ENCODE measurements at regions not wholly inside any gene's neighbourhood (a gene's known extent, or its start where the extent isn't known, plus 50 kb on each side); places are given as distances from the start of the nearest gene placed in this dataset.

DNA sequence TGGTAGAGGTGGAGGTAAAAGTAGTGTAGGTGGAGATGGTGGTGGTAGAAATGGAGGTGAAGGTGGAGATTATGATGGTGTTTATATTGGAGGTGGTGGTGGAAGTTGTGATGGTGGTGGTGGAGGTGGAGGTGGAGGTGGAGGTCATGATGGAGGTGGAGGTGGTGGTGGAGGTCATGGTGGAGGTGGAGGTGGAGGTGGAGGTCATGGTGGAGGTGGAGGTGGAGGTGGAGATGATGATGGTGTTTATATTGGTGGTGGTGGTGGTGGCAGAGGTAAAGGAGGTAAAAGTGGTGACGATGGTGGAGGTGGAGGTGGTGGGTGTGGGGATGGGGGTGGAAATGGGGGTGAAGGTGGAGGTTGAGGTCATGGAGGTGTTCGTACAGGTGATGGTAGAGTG, 107.8 kb downstream of the ASB7 start:
- H3K36me3 ChIP-seq (ENCODE audit: control insufficient read depth in 1 of 2, insufficient read depth in 2 of 2, low read length in 2 of 2), result no peaks in the 10 kb centered on the region; a peak in 1 of 4 replicates
- no peaks in the 10 kb centered on the region for H3K27me3 ChIP-seq (ENCODE audit: insufficient read depth, low read length)
- BruUV-seq (replicated peaks), result no TSS peak
- no peaks in the 10 kb centered on the region for H4K20me1 ChIP-seq (ENCODE audit: insufficient read depth)
- ChIA-PET CTCF (no interaction called here), POLR2A (no interaction called here), RAD21 (ENCODE audit: low non-redundant PET in 1 of 2, low total read pairs in 2 of 2, uncharacterized antibody in 2 of 2, unreplicated experiment in 2 of 2) (no interaction called here)
- no peaks in the 10 kb centered on the region for H3K9me2 ChIP-seq (ENCODE audit: insufficient read depth)
- no peak overlapping the region for H3K4me3 ChIP-seq (replicated peaks in 1 of 2; ENCODE audit: low read depth in 1 of 2, low read length in 2 of 2)
- H3K9ac ChIP-seq (ENCODE audit: low read length), result no peak overlapping the region
- no peak for DNase-seq (ENCODE audit: low read depth, low spot score)
- H3K4me1 ChIP-seq (ENCODE audit: control insufficient read depth in 1 of 2, insufficient read depth in 2 of 2, low read length in 2 of 2), result peaks cover 39 to 49% of the 10 kb centered on the region in 2 experiments
- no peak overlapping the region for H3K4me2 ChIP-seq (ENCODE audit: low read length)
- H2AFZ ChIP-seq (ENCODE audit: low read depth, low read length, poor library complexity, severe bottlenecking), result no peak overlapping the region
- no peaks in the 10 kb centered on the region for H3K79me2 ChIP-seq (ENCODE audit: insufficient read depth, low read length)
- H3K27ac ChIP-seq (ENCODE audit: low read depth, low read length), result no peak overlapping the region; the same call in 1 of the 2 replicates
- TF ChIP-seq POLR2A (IDR thresholded peaks at IDR 0.05; ENCODE audit: borderline replicate concordance, extremely low read depth, insufficient read depth, insufficient read length) (no peak), SRF (IDR thresholded peaks at IDR 0.05; ENCODE audit: low read depth) (no peak), POLR2AphosphoS5 (IDR thresholded peaks at IDR 0.05; ENCODE audit: low read depth, low read length) (no peak), SIN3A (IDR thresholded peaks at IDR 0.05; ENCODE audit: low read depth) (no peak)
- no peak for ATAC-seq
- H3K9me3 ChIP-seq (ENCODE audit: control insufficient read depth in 1 of 2, insufficient read depth in 1 of 2, low read depth in 1 of 2, low read length in 2 of 2), result no peaks in the 10 kb centered on the region
- intact Hi-C loops (cut with micrococcal nuclease), result no loop called here

GRCh38 chr15:100710744-100711515, 108.5 kb downstream of the ASB7 start:
- no peak overlapping the region for H3K4me2 ChIP-seq (ENCODE audit: low read length)
- H2AFZ ChIP-seq (ENCODE audit: low read depth, low read length, poor library complexity, severe bottlenecking), result no peak overlapping the region
- POLR2A ChIA-PET, result interaction anchor here (4.5 kb wide), 1 partner anchor 11 kb away, joined by 29 read pairs; no protein-coding TSS in a partner anchor
- no TSS peak for BruUV-seq (replicated peaks)
- H3K79me2 ChIP-seq (ENCODE audit: insufficient read depth, low read length), result no peaks in the 10 kb centered on the region
- H3K4me1 ChIP-seq (ENCODE audit: control insufficient read depth in 1 of 2, insufficient read depth in 2 of 2, low read length in 2 of 2), result peaks cover 46 to 55% of the 10 kb centered on the region in 2 experiments
- DNase-seq (ENCODE audit: low read depth, low spot score) (no peak), ATAC-seq (no peak)
- no peaks in the 10 kb centered on the region; a peak in 1 of 4 replicates for H3K36me3 ChIP-seq (ENCODE audit: control insufficient read depth in 1 of 2, insufficient read depth in 2 of 2, low read length in 2 of 2)
- RAD21 ChIA-PET (ENCODE audit: low non-redundant PET in 1 of 2, low total read pairs in 2 of 2, uncharacterized antibody in 2 of 2, unreplicated experiment in 2 of 2), result interaction anchor here in 1 of 2 experiments (1.7 kb wide), 1 partner anchor 11 kb away, joined by 4 read pairs; no protein-coding TSS in a partner anchor
- CTCF ChIA-PET, result no interaction called here
- no peaks in the 10 kb centered on the region for H3K9me2 ChIP-seq (ENCODE audit: insufficient read depth)
- no peak overlapping the region for H3K4me3 ChIP-seq (replicated peaks in 1 of 2; ENCODE audit: low read depth in 1 of 2, low read length in 2 of 2)
- intact Hi-C loops (cut with micrococcal nuclease), result no loop called here
- no peaks in the 10 kb centered on the region for H3K9me3 ChIP-seq (ENCODE audit: control insufficient read depth in 1 of 2, insufficient read depth in 1 of 2, low read depth in 1 of 2, low read length in 2 of 2)
- H3K27me3 ChIP-seq (ENCODE audit: insufficient read depth, low read length), result no peaks in the 10 kb centered on the region
- H3K9ac ChIP-seq (ENCODE audit: low read length), result 0 out of 2 replicates have a peak overlapping the region, but pooled peaks have one; percentile 68
- H3K27ac ChIP-seq (ENCODE audit: low read depth, low read length), result peak overlapping the region; percentile 92
- H4K20me1 ChIP-seq (ENCODE audit: insufficient read depth), result no peaks in the 10 kb centered on the region
- TF ChIP-seq CEBPB (IDR thresholded peaks at IDR 0.05; ENCODE audit: low read depth), result no peak
- no peak for TF ChIP-seq FOSL1 (IDR thresholded peaks at IDR 0.05; ENCODE audit: low read depth)
- no peak for TF ChIP-seq ELF1 (IDR thresholded peaks at IDR 0.05; ENCODE audit: borderline replicate concordance, low read depth)
- TF ChIP-seq, protein P1, sequence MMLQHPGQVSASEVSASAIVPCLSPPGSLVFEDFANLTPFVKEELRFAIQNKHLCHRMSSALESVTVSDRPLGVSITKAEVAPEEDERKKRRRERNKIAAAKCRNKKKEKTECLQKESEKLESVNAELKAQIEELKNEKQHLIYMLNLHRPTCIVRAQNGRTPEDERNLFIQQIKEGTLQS (IDR thresholded peaks at IDR 0.05), result no peak
- no peak for TF ChIP-seq SIN3A (IDR thresholded peaks at IDR 0.05; ENCODE audit: low read depth)
- no peak for TF ChIP-seq REST (IDR thresholded peaks at IDR 0.05; ENCODE audit: low read depth)
- no peak for TF ChIP-seq POLR2AphosphoS5 (IDR thresholded peaks at IDR 0.05; ENCODE audit: low read depth, low read length)
- TF ChIP-seq CBX3 (IDR thresholded peaks at IDR 0.05; ENCODE audit: low read depth), result no peak
- no peak for TF ChIP-seq TCF7L2 (IDR thresholded peaks at IDR 0.05; ENCODE audit: borderline replicate concordance, extremely low read depth, insufficient read depth, insufficient read length)
- TF ChIP-seq, protein P2, sequence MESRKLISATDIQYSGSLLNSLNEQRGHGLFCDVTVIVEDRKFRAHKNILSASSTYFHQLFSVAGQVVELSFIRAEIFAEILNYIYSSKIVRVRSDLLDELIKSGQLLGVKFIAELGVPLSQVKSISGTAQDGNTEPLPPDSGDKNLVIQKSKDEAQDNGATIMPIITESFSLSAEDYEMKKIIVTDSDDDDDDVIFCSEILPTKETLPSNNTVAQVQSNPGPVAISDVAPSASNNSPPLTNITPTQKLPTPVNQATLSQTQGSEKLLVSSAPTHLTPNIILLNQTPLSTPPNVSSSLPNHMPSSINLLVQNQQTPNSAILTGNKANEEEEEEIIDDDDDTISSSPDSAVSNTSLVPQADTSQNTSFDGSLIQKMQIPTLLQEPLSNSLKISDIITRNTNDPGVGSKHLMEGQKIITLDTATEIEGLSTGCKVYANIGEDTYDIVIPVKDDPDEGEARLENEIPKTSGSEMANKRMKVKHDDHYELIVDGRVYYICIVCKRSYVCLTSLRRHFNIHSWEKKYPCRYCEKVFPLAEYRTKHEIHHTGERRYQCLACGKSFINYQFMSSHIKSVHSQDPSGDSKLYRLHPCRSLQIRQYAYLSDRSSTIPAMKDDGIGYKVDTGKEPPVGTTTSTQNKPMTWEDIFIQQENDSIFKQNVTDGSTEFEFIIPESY (IDR thresholded peaks at IDR 0.05; ENCODE audit: extremely low read depth, insufficient replicate concordance, low read length), result no peak
- TF ChIP-seq SP1 (IDR thresholded peaks at IDR 0.05; ENCODE audit: low read depth), result no peak
- no peak for TF ChIP-seq SRF (IDR thresholded peaks at IDR 0.05; ENCODE audit: low read depth)
